ENCODE measurements at regions not wholly inside any gene's neighbourhood (a gene's known extent, or its start where the extent isn't known, plus 50 kb on each side); places are given as distances from the start of the nearest gene placed in this dataset.

- ChIA-PET POLR2A (interaction anchor here (1.1 kb wide), 2 partner anchors 753 to 905 kb away, joined by 3 read pairs; no protein-coding TSS in a partner anchor), CTCF (interaction anchor here (0.5 to 17.3 kb wide), 83 partner anchors 7 to 905 kb away, joined by 3 to 566 read pairs (median 4); no protein-coding TSS in a partner anchor)
- Histone ChIP-seq H3K36me3 (ENCODE audit: control insufficient read depth in 2 of 2, insufficient read depth in 1 of 2, low read length in 2 of 2) (no peaks in the 10 kb centered on the region), H3K27ac (ENCODE audit: extremely low read depth, low read depth, low read length) (no peak overlapping the region), H3K4me1 (ENCODE audit: control insufficient read depth, insufficient read depth, low read length) (peaks cover 16% of the 10 kb centered on the region), H3K4me3 (ENCODE audit: low read depth, low read length) (no peak overlapping the region), H3K9me3 (ENCODE audit: control insufficient read depth, insufficient read depth, low read depth, low read length) (no peaks in the 10 kb centered on the region)
- TF ChIP-seq ZNF701 (tag by site-specific recombination; IDR thresholded peaks at IDR 0.05), result no peak
- peak; percentile 65; the same call in 1 of the 2 replicates for TF ChIP-seq ZNF660 (tag by site-specific recombination; IDR thresholded peaks at IDR 0.05)
- no peak for TF ChIP-seq KLF16 (tag by site-specific recombination; IDR thresholded peaks at IDR 0.05)
- TF ChIP-seq ZNF501 (tag by site-specific recombination; IDR thresholded peaks at IDR 0.05), result no peak
- TF ChIP-seq ZNF677 (tag by site-specific recombination; IDR thresholded peaks at IDR 0.05), result no peak
- TF ChIP-seq CTCF (tag by site-specific recombination; IDR thresholded peaks at IDR 0.05), result peak; percentile 82
- peak; percentile 97 for TF ChIP-seq ZNF654 (tag by site-specific recombination; IDR thresholded peaks at IDR 0.05; ENCODE audit: low read depth)
- peak; percentile 38 for TF ChIP-seq ZNF335 (tag by site-specific recombination; conservative IDR thresholded peaks at IDR 0.05)
- no peak for TF ChIP-seq ZNF518A (tag by site-specific recombination; conservative IDR thresholded peaks at IDR 0.05; ENCODE audit: low read depth)
- TF ChIP-seq ZNF2 (tag by site-specific recombination; IDR thresholded peaks at IDR 0.05), result 0 out of 2 replicates have a peak, but pooled peaks have one; percentile 37
- TF ChIP-seq ZNF561 (tag by site-specific recombination; IDR thresholded peaks at IDR 0.05; ENCODE audit: borderline replicate concordance), result 0 out of 2 replicates have a peak, but pooled peaks have one; percentile 37
- 0 out of 2 replicates have a peak, but pooled peaks have one; percentile 14 for TF ChIP-seq GLIS1 (tag by site-specific recombination; IDR thresholded peaks at IDR 0.05)
- no peak for TF ChIP-seq ZNF768 (tag by site-specific recombination; IDR thresholded peaks at IDR 0.05)
- TF ChIP-seq ZNF157 (tag by site-specific recombination; IDR thresholded peaks at IDR 0.05), result no peak
These were observed 1238.9 kb downstream of the UQCRFS1 start for GRCh38 chr19:27974082-27974513.

- H3K9me3 ChIP-seq (ENCODE audit: control insufficient read depth, insufficient read depth, low read depth, low read length), result no peaks in the 10 kb centered on the region
- no peak overlapping the region for H3K4me3 ChIP-seq (ENCODE audit: low read depth, low read length)
- H3K27ac ChIP-seq (ENCODE audit: extremely low read depth, low read depth, low read length), result peak overlapping the region; percentile 57; the same call in 1 of the 2 replicates
- ChIA-PET POLR2A (interaction anchor here (3.4 kb wide), 1 partner anchor 179 kb away, joined by 16 read pairs; no protein-coding TSS in a partner anchor), CTCF (interaction anchor here (0.5 to 17.3 kb wide), 26 partner anchors 9 to 1323 kb away, joined by 3 to 566 read pairs (median 5); no protein-coding TSS in a partner anchor)
- no peaks in the 10 kb centered on the region for H3K36me3 ChIP-seq (ENCODE audit: control insufficient read depth in 2 of 2, insufficient read depth in 1 of 2, low read length in 2 of 2)
- H3K4me1 ChIP-seq (ENCODE audit: control insufficient read depth, insufficient read depth, low read length), result peaks cover 16% of the 10 kb centered on the region
- TF ChIP-seq ZNF274 (IDR thresholded peaks at IDR 0.05; ENCODE audit: low read length) (no peak), ZNF274 (tag by site-specific recombination; IDR thresholded peaks at IDR 0.05; ENCODE audit: borderline replicate concordance) (no peak), ZFP37 (tag by site-specific recombination; IDR thresholded peaks at IDR 0.05) (peak; percentile 57; the same call in 1 of the 2 replicates), IKZF3 (tag by site-specific recombination; IDR thresholded peaks at IDR 0.05) (0 out of 2 replicates have a peak, but pooled peaks have one; percentile 23), ZBTB44 (tag by site-specific recombination; IDR thresholded peaks at IDR 0.05) (no peak), ZNF133 (tag by site-specific recombination; IDR thresholded peaks at IDR 0.05) (no peak), OSR2 (tag by site-specific recombination; IDR thresholded peaks at IDR 0.05) (peak; percentile 77), HIC1 (tag by site-specific recombination; IDR thresholded peaks at IDR 0.05) (peak; percentile 36; the same call in 1 of the 2 replicates), ZBTB21 (tag by site-specific recombination; IDR thresholded peaks at IDR 0.05) (0 out of 2 replicates have a peak, but pooled peaks have one; percentile 42), ZNF174 (tag by site-specific recombination; IDR thresholded peaks at IDR 0.05) (no peak)
These were observed 1240.5 kb downstream of the UQCRFS1 start for GRCh38 chr19:27972291-27973040.
